ENCODE measurements at regions not wholly inside any gene's neighbourhood (a gene's known extent, or its start where the extent isn't known, plus 50 kb on each side); places are given as distances from the start of the nearest gene placed in this dataset.
"Not testable (repeated sequence)": the region's sequence is repeated elsewhere in the genome, so short reads cannot be mapped to it uniquely, and the experiment has no call there.

DNA sequence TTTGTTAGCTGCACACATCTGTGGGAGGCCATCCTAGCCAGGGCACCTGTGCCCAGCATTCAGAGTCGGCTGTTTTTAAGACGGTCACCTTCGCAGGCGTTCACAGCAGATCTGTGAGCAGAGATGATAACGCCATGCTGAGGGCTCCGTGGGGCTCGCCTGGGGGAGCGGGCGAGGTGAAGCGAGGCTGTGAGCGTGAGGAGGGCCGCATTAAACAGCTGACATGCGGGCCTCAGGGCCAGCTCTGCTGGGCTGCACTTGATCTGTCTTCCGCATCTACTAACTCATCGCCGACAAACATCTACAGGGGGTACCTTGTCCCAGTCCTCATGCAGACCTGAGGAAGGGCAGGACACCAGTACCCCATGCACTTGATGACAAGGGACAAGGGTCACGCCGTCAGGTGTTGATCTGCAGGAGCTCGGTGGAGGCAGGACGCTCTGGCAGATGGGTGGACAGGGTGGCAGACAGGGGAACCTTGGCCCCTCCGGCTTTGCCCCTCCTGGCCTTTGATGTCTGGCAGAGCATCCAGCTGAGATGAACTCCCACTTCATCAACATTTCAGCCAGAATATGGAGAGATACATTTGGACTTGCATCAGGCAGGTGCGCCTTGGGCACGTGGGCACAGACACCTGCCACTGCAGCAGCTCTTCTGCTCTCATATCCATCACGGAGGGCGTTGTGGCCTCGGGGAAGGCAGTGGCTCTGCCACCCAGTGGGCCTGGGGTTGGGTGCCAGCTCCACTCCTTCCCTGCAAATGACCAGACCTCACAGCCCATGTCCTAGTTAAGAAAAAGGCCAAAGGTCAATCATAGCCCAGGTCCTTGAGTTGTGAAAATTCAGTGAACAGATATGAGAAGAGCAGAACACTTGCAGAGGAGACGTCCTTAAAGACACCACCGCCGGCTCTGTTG, 822.9 kb downstream of the BRD1 start:
- peak; percentile 27 for DNase-seq (ENCODE audit: low spot score)

DNA sequence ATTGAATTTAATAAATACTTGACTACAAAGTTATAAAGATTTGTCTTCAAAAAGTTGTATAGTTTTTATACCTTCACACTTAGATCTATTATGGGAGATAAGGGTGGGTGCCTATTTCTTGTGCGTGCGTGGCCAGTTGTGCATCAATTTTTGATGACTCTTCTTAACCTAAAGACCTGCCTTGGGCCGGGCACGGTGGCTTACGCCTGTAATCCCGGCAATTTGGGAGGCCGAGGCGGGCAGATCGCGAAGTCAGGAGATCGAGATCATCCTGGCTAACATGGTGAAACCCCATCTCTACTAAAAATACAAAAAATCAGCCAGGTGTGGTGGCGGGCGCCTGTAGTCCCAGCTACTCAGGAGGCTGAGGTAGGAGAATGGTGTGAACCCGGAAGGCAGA, 830.1 kb downstream of the BRD1 start:
- DNase-seq (ENCODE audit: low spot score), result not testable (repeated sequence)

GRCh38 chr22:48993655-48994054, 834.0 kb downstream of the BRD1 start:
- DNase-seq (ENCODE audit: low spot score), result peak; percentile 25

- no peak for DNase-seq (ENCODE audit: low spot score)
Measured at GRCh38 chr22:48984639-48985038, 843.0 kb downstream of the BRD1 start.

- DNase-seq (ENCODE audit: low spot score), result no peak
Measured at GRCh38 chr22:48982321-48982905, 845.3 kb downstream of the BRD1 start.

GRCh38 chr22:48981371-48982061, 846.2 kb downstream of the BRD1 start:
- DNase-seq (ENCODE audit: low spot score), result no peak

GRCh38 chr22:48980918-48981317, 846.8 kb downstream of the BRD1 start:
- DNase-seq (ENCODE audit: low spot score), result no peak

GRCh38 chr22:48980409-48980808, 847.3 kb downstream of the BRD1 start:
- DNase-seq (ENCODE audit: low spot score), result no peak

- no peak for DNase-seq (ENCODE audit: low spot score)
Measured at GRCh38 chr22:48979482-48979881, 848.2 kb downstream of the BRD1 start.

DNA sequence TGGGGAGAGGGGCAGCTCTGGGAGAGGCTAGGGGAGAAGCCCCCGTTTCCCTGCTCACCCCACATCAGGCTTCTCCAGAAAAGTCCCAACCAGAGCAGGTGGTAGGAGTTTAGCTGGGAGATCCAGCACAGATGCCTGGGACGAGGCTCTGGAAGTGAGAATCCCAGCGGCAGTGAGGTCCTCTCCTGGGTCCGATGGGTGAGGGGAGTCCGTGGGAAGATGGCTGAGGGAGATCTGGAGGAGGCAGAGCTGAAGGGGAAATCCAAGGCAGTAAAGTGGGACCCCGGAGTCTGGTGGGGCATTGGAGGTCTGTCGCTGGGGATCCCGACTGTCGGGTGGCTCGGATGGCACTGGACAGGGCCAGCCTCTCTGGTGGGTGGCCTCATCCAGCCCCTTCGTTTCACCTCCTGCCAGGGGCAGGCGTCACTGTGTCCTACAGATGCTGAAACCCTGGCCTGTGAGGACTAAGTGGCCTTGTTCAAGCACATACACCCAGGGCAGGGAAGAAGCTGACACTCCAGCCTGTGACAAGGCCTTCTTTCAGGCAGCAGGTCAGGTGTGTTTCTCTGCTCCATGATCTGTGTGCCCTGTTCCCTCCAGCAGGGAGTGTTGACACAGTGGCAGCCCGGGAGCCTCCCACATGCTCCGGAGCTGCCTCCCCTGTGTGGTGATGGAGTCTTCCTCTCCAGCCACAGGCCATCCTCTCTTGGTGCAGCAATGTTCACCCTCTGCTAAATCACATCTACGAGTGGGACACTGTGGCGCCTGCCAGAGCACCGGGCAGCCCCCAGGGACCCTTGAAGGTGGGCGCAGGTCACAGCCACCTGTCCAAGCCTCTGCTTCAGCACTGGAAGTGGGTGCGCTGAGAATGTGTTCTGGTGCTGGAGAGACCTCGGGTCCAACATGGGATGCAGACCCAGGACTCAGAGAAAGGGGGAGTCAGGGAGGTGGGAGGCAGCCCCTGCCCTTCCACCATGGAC, 850.8 kb downstream of the BRD1 start:
- peak; percentile 38 for DNase-seq (ENCODE audit: low spot score)

GRCh38 chr22:48975886-48976285, 851.8 kb downstream of the BRD1 start:
- no peak for DNase-seq (ENCODE audit: low spot score)

DNA sequence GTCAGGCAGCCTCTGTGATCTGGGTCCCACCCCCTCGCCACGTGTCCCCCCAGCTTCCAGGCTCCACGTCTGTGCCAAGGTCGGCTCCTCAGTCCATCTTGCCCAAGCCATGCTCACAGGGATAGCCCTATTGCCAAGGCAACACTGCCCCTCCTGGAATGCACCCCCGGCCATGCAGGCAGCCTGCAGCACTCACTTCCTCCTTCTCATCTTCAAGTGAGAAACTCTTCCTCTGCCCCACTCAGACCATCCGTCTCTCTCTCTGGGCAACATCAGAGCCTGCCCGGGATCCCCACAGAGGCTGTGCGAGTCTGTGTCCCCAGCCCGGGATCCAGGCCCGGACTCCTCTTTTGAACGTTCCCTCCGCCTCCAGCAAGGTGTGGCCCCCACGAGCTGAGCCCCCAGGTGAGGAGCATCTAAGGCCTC, 852.3 kb downstream of the BRD1 start:
- DNase-seq (ENCODE audit: low spot score), result no peak

GRCh38 chr22:48974443-48975315, 853.0 kb downstream of the BRD1 start:
- DNase-seq (ENCODE audit: low spot score), result no peak

DNA sequence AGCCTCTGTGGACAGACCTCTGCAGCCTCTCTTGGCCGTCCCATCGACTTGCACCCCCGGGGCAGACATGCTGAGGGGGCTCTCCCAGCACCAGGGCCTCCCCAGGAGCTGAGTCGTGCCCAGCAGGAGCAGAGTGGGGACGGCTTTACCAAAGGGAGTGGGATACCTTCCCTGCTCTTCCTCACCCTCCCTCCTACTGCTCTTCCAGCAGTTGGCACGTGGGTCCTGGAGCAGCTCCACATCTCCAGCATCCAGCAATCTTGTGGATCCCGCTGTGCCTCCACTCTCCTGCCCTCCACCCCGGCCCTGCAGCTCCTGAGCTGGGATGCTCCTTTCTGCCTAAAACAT, 854.0 kb downstream of the BRD1 start:
- no peak for DNase-seq (ENCODE audit: low spot score)

GRCh38 chr22:48972979-48973693, 854.5 kb downstream of the BRD1 start:
- DNase-seq (ENCODE audit: low spot score), result no peak

DNA sequence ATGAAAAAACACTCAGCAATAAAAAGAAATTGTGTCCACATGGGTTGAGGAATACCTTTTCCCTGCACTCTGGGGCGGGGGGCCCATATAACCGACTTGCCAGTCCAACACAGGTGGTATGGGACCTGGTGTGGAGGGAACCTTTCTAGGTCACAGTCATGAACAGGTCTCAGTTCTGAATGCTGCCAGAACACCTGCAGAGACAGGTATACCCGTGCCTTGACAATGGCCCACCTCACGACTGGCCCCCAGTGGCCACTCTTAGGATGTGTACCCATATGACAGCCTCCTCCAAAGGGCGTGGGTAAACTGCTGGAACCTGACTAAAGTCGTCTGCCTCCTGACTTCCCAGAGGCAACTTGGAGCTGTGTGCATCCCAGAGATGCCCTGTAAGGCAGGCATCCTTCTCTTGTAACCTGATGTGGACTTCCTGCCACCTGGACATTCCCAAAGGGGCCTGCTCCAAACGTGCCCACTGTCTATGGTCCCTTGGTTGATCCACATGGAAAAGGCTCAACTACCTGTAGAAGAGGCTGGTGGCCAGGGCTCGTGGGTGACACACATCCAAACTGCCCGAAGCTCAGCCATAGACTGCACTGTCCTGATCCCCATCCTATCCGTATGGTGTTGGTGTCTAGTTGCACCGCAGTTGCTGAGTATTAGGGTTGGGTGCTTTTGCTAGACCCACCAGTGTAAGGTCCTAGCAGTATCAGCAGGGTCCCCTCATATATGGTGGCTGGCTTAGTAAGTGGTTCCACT, 859.3 kb downstream of the BRD1 start:
- DNase-seq (ENCODE audit: low spot score), result peak; percentile 47

- DNase-seq (ENCODE audit: low spot score), result no peak
Measured at GRCh38 chr22:48963405-48963804, 864.3 kb downstream of the BRD1 start.

DNA sequence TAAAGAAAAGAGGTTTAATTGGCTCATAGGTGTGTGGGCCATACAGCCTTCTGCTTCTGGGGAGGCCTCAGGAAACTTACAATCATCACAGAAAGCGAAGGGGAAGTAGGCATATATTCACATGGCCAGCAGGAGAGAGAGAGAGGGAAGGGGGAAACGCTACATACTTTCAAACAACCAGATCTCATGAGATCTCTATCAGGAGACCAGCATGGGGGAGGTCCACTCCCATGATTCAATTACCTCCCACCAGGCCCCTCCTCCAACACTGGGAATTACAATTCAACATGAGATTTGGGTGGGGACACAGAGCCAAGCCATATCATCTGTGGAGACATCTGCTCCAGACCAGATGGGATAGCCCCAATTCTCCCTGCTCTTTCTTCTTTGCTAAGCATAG, 866.0 kb downstream of the BRD1 start:
- DNase-seq (ENCODE audit: low spot score), result peak; percentile 9

DNA sequence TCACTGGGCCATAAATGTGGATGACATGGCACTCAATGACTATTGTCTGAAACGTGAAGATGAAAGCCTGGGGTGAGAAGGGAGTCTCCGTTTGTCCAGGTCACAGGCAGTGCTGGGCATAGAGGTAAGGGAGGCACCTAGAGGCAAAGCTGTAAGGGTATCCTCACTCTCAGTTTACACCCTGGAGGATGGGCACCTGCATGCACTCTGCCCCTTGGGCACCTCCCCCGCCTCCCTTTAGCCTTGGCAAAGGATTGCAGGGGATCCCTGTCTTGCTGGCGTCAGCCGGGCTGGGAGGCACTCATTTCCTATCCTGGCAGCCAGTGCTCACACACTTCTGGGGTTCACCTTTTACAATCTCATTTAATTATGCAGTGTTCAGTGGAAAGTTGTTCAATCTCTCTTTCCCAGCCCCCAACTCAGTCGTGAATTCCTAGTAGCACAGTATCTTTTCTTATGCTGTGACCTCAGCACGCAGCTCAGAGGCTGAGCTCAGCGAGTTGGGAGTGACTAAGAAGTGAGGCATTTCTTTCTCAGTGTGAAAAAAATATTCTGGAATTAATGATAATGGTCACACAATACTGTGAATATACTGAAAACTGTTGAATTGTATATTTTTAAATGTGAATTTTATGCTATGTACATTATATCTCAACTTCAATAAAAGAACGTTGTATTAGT, 866.6 kb downstream of the BRD1 start:
- no peak for DNase-seq (ENCODE audit: low spot score)
